GM21390 (cell line): ENCODE measurements at regions not wholly inside any gene's neighbourhood (a gene's known extent, or its start where the extent isn't known, plus 50 kb on each side); places are given as distances from the start of the nearest gene placed in this dataset.

Source experiments
- ATAC-seq: cut with Tn5 transposase; IDR thresholded peaks from one replicate; pipeline ENCODE4 v1.9.1; 2021; ENCODE audit not compliant: unreplicated experiment

GRCh38 chr10:75347186-75347585 is 54.4 kb downstream of the ZNF503 start:
- no peak for ATAC-seq

- no peak for ATAC-seq
These were observed 55.8 kb downstream of the ZNF503 start for GRCh38 chr10:75345738-75346137.

DNA sequence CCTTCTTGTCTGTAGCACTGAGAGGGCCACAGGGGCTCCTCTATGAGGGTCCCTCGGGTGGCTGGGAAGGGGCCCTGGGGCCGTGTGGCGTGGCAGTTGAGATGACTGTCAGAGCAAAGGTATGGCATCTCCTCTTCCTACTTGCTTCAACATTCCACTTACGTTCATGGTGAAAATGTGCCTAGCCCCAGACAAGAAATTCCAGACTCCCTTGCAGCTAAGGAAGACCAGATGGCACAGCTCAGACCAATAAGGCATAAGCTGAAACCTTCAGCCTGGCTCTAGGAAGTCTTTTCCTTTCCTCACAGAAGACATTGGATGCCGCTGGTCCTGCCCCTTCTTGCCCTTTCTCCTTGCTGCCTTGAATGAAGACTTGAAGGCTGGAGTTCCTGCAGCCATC is 57.4 kb downstream of the ZNF503 start:
- no peak for ATAC-seq

GRCh38 chr10:75342397-75342796 is 59.2 kb downstream of the ZNF503 start:
- no peak for ATAC-seq

DNA sequence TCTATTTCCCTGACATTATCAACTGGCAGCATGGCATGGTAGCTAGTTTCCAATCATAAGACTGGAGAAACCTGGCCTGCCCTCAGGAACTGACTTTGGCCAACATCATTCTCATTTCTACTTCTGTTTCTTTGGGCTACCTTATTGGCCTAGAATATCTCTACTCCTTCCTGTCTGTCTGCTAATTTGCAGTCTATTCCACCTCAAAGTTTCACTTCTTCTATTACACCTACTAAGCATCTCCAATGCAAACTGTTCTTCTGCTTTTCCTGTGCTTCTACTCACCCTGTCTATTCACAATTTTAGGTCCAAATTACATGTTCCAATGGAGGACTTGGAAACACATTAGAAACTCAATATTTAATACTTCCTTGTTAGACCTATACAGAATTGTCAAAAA is 65.6 kb downstream of the ZNF503 start:
- peak; percentile 95 for ATAC-seq

DNA sequence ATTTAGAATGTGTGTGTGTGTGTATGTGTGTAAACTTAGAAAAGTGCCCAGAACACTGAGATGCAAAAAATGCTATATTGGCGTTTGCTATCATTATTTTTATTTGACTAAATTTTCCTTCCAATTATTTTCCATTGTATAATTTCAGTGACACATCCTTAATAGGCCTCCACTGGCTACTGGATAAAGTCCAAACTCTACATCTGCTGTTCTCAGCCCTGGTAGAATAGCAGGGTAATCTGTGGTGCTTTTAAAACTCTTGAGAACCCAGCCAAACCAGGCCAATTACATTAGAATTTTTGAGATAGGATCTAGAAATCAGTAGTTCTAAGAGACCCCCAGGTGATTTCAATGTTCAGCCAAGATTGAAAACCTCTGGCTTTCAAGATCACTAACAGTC is 66.4 kb downstream of the ZNF503 start:
- ATAC-seq = no peak

DNA sequence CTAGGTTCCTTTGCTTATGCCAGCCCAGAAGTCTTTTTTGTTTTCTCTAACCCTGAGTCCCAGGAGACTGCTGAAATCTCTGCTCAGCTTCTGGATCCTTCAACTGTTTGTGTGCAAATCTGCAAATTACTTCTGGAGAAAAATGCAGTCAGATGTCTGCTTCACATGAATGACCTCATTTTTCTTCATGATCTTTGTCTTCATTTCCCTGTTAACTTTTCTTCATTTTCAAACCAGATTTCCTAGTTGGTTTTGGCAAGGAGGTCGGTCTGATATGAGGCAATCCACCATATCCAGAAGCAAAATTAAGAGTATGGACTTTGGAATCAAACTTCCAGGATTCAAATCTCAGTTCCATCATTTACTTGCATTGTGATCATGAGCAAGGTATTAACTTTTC is 66.8 kb downstream of the ZNF503 start:
- no peak for ATAC-seq

- ATAC-seq = no peak
These were observed 69.5 kb downstream of the ZNF503 start for GRCh38 chr10:75332081-75332480.

DNA sequence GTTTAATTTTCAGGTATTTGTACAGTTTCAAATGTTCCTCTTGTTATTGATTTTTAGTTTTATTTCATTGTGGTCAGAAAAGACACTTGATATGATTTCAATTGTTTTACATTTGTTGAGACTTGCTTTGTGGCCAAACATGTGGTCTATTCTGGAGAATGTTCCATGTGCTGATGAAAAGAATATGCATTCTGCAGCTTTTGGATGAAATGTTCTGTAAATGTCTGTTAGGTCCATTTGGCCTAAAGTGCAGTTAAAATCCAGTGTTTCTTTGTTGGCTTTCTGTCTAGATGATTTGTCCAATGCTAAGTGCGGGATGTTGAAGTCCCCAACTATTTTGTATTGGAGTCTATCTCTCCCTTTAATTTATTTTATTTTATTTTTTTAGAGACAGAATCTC is 70.5 kb downstream of the ZNF503 start:
- ATAC-seq = no peak

DNA sequence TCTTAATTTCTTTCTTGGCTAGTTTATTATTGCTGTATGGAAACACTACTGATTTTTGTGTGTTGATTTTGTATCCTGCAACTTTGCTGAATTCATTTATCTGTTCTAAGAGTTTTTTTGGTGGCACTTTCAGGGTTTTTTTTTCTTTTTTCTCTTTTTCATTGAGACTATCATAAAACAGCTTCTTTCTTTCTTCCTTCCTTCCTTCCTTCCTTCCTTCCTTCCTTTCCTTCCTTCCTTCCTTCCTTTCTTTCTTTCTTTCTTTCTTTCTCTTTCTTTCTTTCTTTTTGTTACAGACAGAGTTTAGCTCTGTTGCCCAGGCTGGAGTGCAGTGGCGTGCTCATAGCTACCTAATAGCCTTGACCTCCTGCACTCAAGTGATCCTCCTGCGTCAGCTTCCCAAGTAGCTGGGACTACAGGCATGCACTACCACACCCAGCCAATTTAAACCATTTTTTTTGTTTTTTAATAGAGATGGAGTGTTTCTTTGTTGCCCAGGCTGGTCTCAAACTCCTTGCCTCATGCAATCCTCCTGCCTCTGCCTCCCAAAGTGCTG is 72.3 kb downstream of the ZNF503 start:
- ATAC-seq = no peak

DNA sequence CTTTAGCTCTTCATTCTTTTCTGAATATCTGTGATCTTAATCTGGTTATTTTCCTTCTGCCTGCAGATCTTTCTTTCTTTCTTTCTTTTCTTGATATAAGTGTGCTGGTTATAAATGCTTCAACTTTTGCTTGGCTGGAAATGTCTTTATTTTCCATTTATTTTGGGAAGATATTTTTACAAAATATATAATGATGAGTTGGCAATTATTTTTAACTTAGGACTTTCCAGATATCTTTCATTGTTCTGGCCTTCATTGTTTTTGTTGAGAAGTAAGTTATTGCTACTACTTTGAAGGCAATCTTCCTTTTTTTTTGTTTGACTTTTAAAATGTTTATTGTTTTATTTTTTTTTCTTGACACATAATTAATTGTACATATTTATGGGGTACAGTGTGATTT is 75.3 kb downstream of the ZNF503 start:
- no peak for ATAC-seq

DNA sequence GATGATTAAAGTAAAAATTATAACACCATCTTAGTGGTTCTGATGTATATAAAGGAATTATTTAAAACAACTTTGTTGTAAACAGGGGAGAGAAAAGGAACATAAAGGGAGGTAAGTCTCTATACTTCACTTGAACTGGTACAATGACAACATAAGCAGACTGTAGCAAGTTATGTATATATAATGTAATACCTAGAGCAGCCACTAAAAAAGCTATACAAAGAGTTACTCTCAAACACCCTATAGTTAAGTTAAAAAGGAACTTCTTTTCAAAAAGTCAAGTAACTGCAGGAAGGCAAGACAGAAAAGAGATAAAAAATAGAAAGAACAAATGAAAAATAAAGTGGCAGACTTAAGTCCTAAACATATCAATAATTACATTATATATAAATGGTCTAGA is 82.3 kb downstream of the ZNF503 start:
- ATAC-seq = no peak

DNA sequence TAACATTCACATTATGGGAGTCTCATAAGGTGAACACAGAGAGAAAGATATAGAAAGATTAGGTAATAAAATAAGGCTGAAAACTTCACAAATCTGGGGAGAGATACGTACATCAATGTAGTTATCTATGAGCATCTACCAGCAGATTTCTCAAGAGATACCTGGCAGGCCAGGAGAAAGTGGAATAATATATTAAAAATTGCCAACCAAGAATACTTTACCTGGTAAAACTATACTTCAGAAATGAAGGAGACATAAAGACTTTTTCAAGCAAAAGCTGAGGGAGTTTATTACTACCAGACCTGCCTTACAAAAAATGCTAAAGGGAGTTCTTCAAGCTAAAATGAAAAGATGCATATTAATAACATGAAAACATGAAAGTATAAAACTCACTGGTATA is 78.8 kb upstream of the COMTD1 start:
- no peak for ATAC-seq

GRCh38 chr10:75312440-75312839 is 76.7 kb upstream of the COMTD1 start:
- no peak for ATAC-seq

GRCh38 chr10:75305675-75306074 is 69.9 kb upstream of the COMTD1 start:
- no peak for ATAC-seq

DNA sequence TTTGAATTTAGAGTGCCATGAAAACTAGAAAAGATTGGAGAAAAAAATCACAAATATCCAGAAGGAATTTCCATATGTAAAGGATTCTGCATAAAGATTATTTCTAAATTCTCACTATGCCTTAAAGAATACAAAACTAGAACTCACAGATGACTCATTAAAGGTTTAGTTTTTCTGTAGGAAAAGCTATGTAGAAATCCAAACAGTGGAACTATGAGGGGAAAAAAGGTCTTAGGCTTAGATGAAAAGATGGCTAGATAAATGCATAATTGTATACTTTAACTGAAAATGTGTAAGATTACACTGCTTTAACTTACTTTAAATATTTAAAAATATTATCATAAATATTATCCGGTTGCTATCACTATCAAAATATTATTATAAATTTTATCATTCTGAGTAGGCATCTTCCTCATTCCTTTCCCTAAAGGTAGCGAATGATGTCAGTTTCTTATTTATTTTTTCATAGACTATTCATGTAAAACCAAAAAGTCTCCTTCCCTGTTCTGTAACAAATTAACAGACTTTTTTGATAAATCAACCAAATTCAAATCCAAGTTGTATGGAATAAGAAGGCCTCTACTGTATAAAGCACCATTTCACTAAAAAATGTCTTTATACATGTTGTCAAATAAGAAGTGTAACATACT is 69.1 kb upstream of the COMTD1 start:
- no peak for ATAC-seq

DNA sequence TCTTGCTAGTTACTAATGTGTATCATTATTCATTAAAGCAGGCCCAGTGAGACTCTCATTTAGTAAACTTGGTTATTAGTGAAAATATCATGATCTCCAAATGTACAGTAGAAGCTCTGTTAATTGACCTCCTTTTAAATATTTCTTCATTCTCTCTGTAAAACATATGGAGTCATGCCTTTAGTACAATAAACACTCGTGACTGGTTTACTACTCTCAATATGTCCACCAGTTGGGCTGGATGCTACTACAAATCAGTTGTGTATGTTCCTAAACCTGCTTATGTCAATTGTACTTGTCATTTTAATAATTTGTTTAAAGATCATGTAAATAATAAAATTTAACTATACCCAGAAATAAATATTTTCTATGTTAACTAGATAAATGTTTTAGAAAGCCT is 68.6 kb upstream of the COMTD1 start:
- no peak for ATAC-seq

GRCh38 chr10:75303045-75303777 is 67.5 kb upstream of the COMTD1 start:
- no peak for ATAC-seq

DNA sequence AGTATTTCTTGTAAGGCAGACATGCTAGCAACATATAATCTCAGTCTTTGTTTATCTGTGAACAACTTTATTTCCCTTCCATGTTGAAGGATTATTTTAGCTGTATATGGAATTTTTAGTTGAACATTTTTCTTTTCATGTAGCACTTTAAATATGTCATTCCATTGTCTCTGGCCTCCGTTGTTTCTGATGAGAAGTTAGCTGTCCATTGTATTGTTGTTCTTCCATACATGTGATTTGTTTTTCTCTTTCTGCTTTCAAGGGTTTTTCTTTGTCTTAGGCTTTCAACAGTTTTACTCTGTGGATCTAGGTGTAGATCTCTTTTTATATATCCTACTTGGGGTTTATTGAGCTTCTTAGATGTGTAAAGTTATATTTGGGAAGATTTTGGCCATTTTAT is 66.3 kb upstream of the COMTD1 start:
- ATAC-seq = no peak

DNA sequence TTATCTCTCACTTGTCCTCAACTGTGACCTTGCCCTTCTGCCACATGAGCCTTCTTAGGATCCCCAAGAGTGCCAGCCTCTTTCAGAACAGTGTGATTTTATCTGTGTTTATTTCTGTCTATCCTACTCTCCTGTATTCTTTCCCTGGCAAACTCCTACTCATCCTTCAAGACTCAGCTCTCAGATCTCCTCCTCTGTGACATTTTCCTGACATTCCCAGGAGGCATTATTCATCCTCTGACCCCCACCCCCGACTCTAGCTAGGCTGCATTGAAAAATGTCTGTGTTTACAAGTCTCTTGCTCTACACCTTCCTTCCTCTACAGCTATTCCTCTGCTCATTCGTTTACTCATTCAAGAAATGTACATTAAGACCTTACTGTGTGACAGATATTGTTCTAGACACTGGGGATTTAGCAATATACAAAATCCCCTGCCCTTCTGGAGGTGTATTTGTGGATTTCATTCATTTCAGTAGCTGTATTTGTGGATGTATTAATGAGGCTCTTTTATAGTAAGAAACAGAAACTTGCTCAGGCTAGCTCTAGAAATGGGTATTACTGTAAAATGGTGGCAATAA is 61.4 kb upstream of the COMTD1 start:
- no peak for ATAC-seq

DNA sequence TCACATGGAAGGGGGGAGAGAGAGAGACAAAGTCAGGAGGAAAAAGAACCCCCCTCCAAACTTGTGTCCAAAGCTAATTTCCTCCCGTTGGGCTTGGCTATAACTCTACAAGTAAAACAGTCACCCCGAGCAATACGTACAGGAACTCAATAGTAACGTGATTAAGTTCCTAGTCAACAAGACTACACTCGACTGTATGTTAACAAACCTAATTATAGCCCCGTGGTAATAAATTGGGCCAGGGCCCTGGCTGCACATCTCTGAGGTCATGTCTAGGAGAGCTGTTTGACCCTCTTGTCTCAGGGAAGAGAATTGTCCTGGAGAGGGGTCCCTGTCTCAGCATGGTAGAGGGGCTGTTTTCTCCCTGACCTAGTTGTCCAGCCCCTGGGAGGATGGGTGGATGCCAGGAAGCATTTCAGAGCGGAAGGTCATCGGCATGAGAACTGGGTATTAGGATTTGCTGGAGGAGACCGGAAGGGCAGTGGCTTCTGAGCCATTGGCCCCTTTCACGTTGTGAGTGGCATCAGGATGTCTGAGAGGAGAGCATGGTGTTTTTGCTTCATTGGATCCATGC is 60.2 kb upstream of the COMTD1 start:
- no peak for ATAC-seq
